HAP-1 (cell line): ENCODE measurements at regions not wholly inside any gene's neighbourhood (a gene's known extent, or its start where the extent isn't known, plus 50 kb on each side); places are given as distances from the start of the nearest gene placed in this dataset.

Source experiments
- DNase-seq, 2 experiments: peaks; one replicate each; pipeline ENCODE4 v3.0.0-alpha.2; 2016 to 2020; ENCODE audit warnings: low spot score in 2 of 2
- H3K27me3 ChIP-seq: fragments of 250-450 bp; sonication (Bioruptor Pico); 2 replicates; pipeline ENCODE4 v1.5.1; 2020; ENCODE audit warnings: low read depth, mild to moderate bottlenecking, moderate library complexity
- H3K36me3 ChIP-seq: fragments of 250-450 bp; sonication (Bioruptor Pico); replicated peaks from 2 replicates; pipeline ENCODE4 v1.5.1; 2020; ENCODE audit warnings: mild to moderate bottlenecking
- H3K4me1 ChIP-seq: fragments of 250-450 bp; sonication (Bioruptor Pico); 2 replicates; pipeline ENCODE4 v1.5.1; 2020; ENCODE audit warnings: mild to moderate bottlenecking
- H3K4me3 ChIP-seq: fragments of 250-450 bp; sonication (Bioruptor Pico); 2 replicates; pipeline ENCODE4 v1.5.1; 2020; ENCODE audit warnings: mild to moderate bottlenecking, moderate library complexity
- H3K9me3 ChIP-seq: fragments of 250-450 bp; sonication (Bioruptor Pico); 2 replicates; pipeline ENCODE4 v1.5.1; 2020; ENCODE audit warnings: mild to moderate bottlenecking, moderate library complexity
- in situ Hi-C: fragments of 300-500 bp; cut with MboI; formaldehyde crosslinking; loops from 3 replicates; pipeline ENCODE4 v1.14.3; 2020; ENCODE audit warnings: low sequenced_read_pairs, inconsistent platforms, mixed read lengths

- H3K27me3 ChIP-seq, result no peaks in the 10 kb centered on the region
- DNase-seq, result no peak
- in situ Hi-C loops, result no loop called here
- no peaks in the 10 kb centered on the region for H3K4me1 ChIP-seq
- H3K4me3 ChIP-seq, result no peak overlapping the region
- no peaks in the 10 kb centered on the region for H3K36me3 ChIP-seq
- no peaks in the 10 kb centered on the region for H3K9me3 ChIP-seq
Observed at GRCh38 chr10:85315657-85316056, 987.3 kb downstream of the CCSER2 start.

GRCh38 chr10:85316276-85316675, 987.9 kb downstream of the CCSER2 start:
- no peaks in the 10 kb centered on the region for H3K27me3 ChIP-seq
- in situ Hi-C loops, result no loop called here
- H3K4me3 ChIP-seq, result no peak overlapping the region

GRCh38 chr10:85317827-85318226, 989.4 kb downstream of the CCSER2 start:
- Histone ChIP-seq H3K4me1 (no peaks in the 10 kb centered on the region), H3K27me3 (no peaks in the 10 kb centered on the region), H3K9me3 (no peaks in the 10 kb centered on the region), H3K4me3 (no peak overlapping the region), H3K36me3 (no peaks in the 10 kb centered on the region)
- no peak for DNase-seq
- in situ Hi-C loops, result no loop called here

More at GRCh38 chr10:85316276-85316675, 987.9 kb downstream of the CCSER2 start:
- no peak for DNase-seq
- Histone ChIP-seq H3K36me3 (no peaks in the 10 kb centered on the region), H3K4me1 (no peaks in the 10 kb centered on the region), H3K9me3 (no peaks in the 10 kb centered on the region)

- Histone ChIP-seq H3K4me1 (no peaks in the 10 kb centered on the region), H3K4me3 (no peak overlapping the region), H3K36me3 (no peaks in the 10 kb centered on the region), H3K9me3 (no peaks in the 10 kb centered on the region), H3K27me3 (no peaks in the 10 kb centered on the region)
- DNase-seq, result no peak
- in situ Hi-C loops, result no loop called here
Observed at GRCh38 chr10:85318809-85319807, 990.7 kb downstream of the CCSER2 start.

- H3K4me3 ChIP-seq, result no peak overlapping the region
- no peak for DNase-seq
- in situ Hi-C loops, result no loop called here
- no peaks in the 10 kb centered on the region for H3K27me3 ChIP-seq
- no peaks in the 10 kb centered on the region for H3K9me3 ChIP-seq
- no peaks in the 10 kb centered on the region for H3K4me1 ChIP-seq
- no peaks in the 10 kb centered on the region for H3K36me3 ChIP-seq
Observed at GRCh38 chr10:85319826-85320225, 991.4 kb downstream of the CCSER2 start.

GRCh38 chr10:85333594-85333993, 1005.2 kb downstream of the CCSER2 start:
- no peaks in the 10 kb centered on the region for H3K36me3 ChIP-seq
- no peaks in the 10 kb centered on the region for H3K4me1 ChIP-seq
- H3K27me3 ChIP-seq, result no peaks in the 10 kb centered on the region
- H3K4me3 ChIP-seq, result no peak overlapping the region
- DNase-seq, result no peak
- H3K9me3 ChIP-seq, result no peaks in the 10 kb centered on the region
- in situ Hi-C loops, result no loop called here

- DNase-seq, result no peak
- H3K27me3 ChIP-seq, result no peaks in the 10 kb centered on the region
- in situ Hi-C loops, result no loop called here
- no peaks in the 10 kb centered on the region for H3K4me1 ChIP-seq
- H3K36me3 ChIP-seq, result no peaks in the 10 kb centered on the region
- no peak overlapping the region for H3K4me3 ChIP-seq
- no peaks in the 10 kb centered on the region for H3K9me3 ChIP-seq
Observed at GRCh38 chr10:85362401-85362800, 1004.2 kb downstream of the GRID1 start.

GRCh38 chr10:85377029-85377806, 989.4 kb downstream of the GRID1 start:
- Histone ChIP-seq H3K4me3 (no peak overlapping the region), H3K36me3 (no peaks in the 10 kb centered on the region), H3K9me3 (no peaks in the 10 kb centered on the region), H3K4me1 (no peaks in the 10 kb centered on the region; the same call in 1 of the 2 replicates), H3K27me3 (no peaks in the 10 kb centered on the region)
- no peak for DNase-seq
- in situ Hi-C loops, result no loop called here

GRCh38 chr10:85379338-85379737, 987.3 kb downstream of the GRID1 start:
- no peaks in the 10 kb centered on the region for H3K27me3 ChIP-seq
- H3K4me1 ChIP-seq, result no peaks in the 10 kb centered on the region
- H3K4me3 ChIP-seq, result no peak overlapping the region
- no peaks in the 10 kb centered on the region for H3K36me3 ChIP-seq
- H3K9me3 ChIP-seq, result no peaks in the 10 kb centered on the region
- no peak for DNase-seq
- in situ Hi-C loops, result no loop called here

GRCh38 chr10:85400981-85401695, 965.5 kb downstream of the GRID1 start:
- no peaks in the 10 kb centered on the region for H3K27me3 ChIP-seq
- H3K36me3 ChIP-seq, result no peaks in the 10 kb centered on the region
- no peaks in the 10 kb centered on the region for H3K9me3 ChIP-seq
- no peaks in the 10 kb centered on the region for H3K4me1 ChIP-seq
- DNase-seq, result no peak
- in situ Hi-C loops, result no loop called here
- H3K4me3 ChIP-seq, result no peak overlapping the region

- Histone ChIP-seq H3K4me1 (no peaks in the 10 kb centered on the region), H3K4me3 (no peak overlapping the region), H3K27me3 (no peaks in the 10 kb centered on the region), H3K36me3 (no peaks in the 10 kb centered on the region), H3K9me3 (no peaks in the 10 kb centered on the region)
- no peak for DNase-seq
- in situ Hi-C loops, result no loop called here
Observed at GRCh38 chr10:85402541-85402940, 964.1 kb downstream of the GRID1 start.

- Histone ChIP-seq H3K4me1 (no peaks in the 10 kb centered on the region), H3K4me3 (no peak overlapping the region), H3K36me3 (no peaks in the 10 kb centered on the region), H3K27me3 (no peaks in the 10 kb centered on the region), H3K9me3 (no peaks in the 10 kb centered on the region)
- DNase-seq, result no peak
- in situ Hi-C loops, result no loop called here
Observed at GRCh38 chr10:85407088-85407487, 959.5 kb downstream of the GRID1 start.

- no peak for DNase-seq
- Histone ChIP-seq H3K4me3 (no peak overlapping the region), H3K4me1 (no peaks in the 10 kb centered on the region), H3K27me3 (no peaks in the 10 kb centered on the region), H3K36me3 (no peaks in the 10 kb centered on the region), H3K9me3 (no peaks in the 10 kb centered on the region)
- in situ Hi-C loops, result no loop called here
Observed at GRCh38 chr10:85408388-85408787, 958.2 kb downstream of the GRID1 start.
